CD1c-positive myeloid dendritic cell (primary cell): ENCODE measurements at regions not wholly inside any gene's neighbourhood (a gene's known extent, or its start where the extent isn't known, plus 50 kb on each side); places are given as distances from the start of the nearest gene placed in this dataset.

ENCODE experiments used
- DNase-seq: peaks from one replicate; pipeline ENCODE4 v3.0.0-alpha.2; 2016; ENCODE audit errors: extremely low spot score

DNA sequence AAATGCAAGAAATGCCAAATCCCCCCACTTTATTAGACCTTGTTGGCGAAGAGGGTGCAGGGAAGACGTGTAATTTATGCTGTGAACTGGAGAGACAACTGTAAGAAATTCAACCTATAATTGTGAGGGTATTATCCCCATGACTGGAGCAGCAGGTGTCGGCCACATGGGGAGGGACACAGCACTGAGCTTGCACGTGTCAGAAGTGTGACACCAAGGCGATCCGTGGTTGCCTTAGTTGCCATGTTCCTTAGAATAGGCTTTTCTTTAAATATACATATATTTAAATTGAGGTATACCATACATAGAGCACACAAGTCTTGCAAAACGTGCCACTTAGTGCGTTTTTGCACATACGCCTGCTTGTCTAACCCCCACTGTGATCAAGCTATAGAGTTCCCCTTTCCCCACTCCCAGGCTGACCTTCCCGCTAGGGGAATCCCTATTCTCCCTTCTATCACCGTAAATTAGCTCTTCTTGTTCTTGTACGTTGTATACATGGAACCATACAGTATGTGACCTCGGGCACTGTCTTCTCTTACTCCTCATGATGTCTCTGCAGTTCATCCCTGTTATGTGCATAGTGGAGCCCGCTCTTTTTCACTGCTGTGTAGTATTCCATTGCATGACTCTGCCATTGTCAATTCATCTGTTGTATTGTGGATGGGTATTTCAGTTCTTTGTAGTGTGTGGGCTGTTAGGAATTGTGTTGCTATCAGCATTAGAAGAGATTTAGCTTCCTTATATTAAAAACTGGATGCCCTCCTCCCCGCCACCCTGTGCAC is 81.6 kb upstream of the PMEPA1 start:
- DNase-seq = no peak

- DNase-seq = no peak
These were observed 80.4 kb upstream of the PMEPA1 start for GRCh38 chr20:57790176-57790575.

GRCh38 chr20:57788936-57789613 is 79.3 kb upstream of the PMEPA1 start:
- no peak for DNase-seq

- no peak for DNase-seq
These were observed 78.4 kb upstream of the PMEPA1 start for GRCh38 chr20:57787990-57788781.

- DNase-seq = no peak
These were observed 77.6 kb upstream of the PMEPA1 start for GRCh38 chr20:57787151-57787989.

DNA sequence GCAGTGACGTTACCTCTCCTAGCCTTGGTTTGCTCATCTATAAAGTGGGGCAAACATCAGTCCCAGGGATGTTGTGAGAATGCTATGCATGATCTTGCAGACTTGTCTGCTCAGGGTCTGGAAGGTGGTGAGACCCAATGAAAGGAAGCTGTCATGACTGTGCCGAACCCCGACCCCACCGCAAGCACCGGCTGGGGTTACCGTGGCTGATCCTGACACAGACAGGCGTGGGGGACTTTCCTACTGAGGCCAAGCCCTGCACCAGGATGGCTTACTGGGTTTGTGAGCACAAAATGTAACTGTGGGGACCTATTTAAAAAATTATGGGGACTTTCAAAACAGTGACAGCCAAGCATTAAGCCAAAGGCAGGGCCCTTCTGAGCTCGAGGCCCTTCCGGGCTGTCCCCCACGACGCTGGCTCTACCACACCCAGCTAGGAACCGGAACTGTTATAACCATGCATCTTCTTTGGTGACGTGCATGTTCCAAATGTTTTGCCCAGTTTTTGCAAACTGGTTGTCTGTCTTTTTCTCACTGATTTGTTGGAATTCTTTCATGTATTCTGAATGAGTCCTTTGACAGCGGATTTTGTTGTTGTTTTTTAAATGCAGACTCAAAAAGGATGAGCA is 76.6 kb upstream of the PMEPA1 start:
- DNase-seq = no peak

DNA sequence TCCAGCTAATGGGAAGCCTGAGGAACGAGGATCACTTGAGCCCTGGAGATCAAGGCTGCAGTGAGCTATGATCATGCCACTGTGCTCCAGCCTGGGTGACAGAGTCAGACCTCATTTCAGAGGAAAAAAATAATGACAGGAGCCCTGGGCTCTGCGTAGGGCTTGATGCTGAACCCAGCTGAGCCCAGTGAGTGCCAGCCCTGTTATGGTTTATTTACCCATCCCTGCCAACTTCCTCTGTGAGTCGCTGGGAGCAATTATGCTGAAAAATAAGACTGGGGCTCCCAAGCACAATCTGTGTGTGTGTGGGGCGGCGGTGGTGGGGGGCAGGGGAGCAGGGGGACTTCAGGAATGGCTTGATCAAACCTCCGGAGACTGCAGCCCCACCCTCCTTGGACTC is 75.9 kb upstream of the PMEPA1 start:
- no peak for DNase-seq

DNA sequence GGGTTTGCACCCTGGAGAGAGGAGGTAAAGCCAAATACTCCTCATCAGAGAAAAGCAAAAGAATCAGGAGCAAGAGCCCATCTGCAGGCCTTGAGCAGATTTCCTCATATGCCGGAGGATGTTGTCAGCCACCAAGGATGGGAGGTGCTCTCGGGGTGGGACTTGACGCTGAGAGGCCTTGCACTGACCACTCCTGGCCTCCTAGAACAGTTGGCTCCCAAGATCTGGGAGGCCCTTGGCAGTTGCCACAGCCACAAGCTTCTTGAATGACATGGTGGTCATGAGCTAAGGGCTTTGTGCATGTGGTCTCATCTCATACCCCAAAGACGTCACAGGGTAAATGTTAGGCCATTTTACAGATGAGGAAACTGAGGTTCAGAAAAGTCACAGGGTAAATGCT is 75.2 kb upstream of the PMEPA1 start:
- no peak for DNase-seq

DNA sequence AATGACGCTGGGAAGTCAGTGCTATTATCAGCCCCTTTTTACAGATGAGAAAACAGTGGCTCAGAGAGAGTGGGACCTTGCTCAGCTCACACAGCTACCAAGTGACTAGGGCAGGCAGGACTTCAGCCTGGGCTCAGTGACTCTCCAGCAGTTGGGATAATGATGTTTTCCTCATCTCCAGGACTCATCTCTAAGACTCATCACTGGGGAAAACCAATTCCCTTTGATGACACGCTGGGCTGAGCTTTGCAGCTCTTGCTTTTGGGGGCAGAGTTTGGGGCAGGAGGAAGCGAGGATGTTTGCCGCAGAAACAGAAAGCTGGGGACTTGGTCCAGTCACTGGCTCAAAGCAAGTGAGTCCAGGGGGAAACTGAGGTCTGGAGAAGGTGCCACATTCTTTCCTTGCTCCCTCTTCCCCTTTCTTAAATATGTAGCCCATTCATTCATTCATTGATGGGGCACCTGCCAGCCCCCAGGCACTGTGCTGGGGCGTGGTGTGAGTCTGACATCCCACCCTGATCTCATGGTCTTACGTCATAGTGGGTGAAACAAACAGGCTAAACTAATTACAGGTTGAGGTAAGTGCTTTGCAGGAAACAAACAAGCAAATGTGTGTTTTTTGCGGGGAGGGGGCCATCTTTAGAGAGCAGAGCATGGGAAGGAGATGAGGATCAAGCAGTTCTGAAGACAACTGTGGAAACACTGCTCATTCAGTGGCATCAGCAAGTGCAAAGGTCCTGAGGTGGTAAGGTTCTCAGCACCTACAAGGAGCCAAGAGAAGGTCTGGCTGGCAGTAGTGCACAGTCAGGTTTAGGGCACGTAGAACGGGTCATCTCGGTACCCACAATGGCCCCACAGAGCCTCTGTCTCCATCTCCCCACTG is 74.4 kb upstream of the PMEPA1 start:
- DNase-seq = no peak

DNA sequence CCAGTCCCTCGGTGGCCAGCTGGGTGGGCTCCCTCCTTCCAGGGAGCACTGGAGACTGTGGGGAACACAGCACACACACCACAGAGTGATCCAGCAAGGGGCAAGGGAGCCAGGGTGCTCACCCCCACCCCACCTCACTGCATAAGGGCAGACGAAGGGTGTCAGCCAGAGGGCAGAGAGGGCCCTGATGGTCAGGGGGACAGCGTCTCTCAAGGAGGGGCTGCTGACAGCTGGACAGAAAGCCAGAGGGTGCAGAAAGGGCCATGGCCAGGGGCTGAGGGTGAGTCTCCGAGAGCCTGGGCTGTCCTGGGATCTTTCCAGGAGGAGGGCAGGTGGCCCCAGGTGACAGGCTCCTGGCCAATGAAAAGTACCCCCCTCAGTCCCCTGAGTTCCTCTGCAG is 73.4 kb upstream of the PMEPA1 start:
- DNase-seq = no peak

- DNase-seq = no peak
These were observed 72.8 kb upstream of the PMEPA1 start for GRCh38 chr20:57782631-57783041.

DNA sequence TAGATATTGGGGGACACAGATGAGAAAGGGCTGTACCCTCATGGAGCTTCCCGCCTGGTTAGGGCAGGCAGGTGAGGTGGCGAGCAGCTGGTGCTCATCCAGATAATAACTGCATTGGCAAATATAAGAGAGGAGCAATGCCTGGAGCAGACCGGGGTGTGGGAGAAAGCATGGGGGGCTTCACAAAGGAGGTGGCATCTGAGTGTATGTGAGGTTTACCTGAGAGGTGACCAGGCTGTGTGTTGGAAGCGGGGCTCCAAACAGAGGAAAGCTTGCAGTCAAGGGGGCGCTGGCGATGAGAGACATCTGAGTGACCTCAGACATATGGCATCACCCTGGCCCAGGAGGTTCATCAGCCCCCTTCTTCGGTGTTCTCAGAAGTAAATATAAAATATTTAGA is 72.1 kb upstream of the PMEPA1 start:
- no peak for DNase-seq

GRCh38 chr20:57780906-57781305 is 71.1 kb upstream of the PMEPA1 start:
- no peak for DNase-seq

- no peak for DNase-seq
These were observed 70.6 kb upstream of the PMEPA1 start for GRCh38 chr20:57780398-57780797.

DNA sequence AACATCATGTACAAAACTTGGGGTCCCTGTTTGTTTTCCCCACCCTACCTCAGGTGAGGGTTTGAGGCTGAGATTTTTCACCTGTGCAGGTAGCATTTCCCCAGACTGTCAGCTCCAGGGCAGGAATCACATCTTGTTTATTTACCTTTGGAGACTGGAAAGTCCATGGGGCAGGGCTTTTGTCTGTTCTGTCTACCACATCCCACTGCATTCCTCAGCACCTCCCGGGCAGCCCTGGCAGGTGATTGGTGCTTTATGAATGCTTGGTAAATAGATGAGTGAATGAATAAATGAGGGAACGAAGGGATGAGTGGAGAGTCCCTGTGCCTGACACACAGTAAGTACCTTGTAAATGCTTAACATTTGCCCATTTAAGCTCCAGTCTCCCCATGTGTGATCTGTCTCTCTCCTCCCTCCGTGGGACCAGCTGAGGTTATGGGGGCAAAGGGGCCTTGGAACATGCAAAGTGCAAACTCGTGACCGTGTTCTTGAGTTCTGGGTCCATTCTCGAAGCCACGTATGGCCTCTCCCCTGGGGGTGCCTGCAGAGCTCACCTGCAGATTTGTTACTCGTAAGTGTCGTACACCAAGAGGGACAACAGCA is 69.7 kb upstream of the PMEPA1 start:
- DNase-seq = no peak

DNA sequence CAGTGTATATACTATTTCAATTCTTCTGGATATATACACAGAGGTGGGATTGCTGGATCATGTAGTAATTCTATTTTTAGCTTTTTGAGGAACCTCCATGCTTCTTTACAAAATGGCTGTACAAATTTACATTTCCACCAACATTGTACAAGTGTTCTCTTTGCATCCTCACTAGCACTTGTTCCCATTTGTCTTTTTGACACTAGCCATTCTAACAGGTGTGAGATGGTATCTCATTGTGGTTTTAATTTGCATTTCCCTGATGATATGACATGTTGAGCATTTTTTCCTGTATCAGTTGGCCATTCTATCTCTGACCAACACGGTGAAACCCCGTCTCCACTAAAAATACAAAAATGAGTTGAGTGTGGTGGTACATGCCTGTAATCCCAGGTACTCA is 68.1 kb upstream of the PMEPA1 start:
- DNase-seq = no peak

GRCh38 chr20:57774951-57775350 is 65.1 kb upstream of the PMEPA1 start:
- DNase-seq = no peak

- no peak for DNase-seq
These were observed 64.5 kb upstream of the PMEPA1 start for GRCh38 chr20:57774111-57774880.
